Keratinocyte (primary cell): ENCODE measurements at regions not wholly inside any gene's neighbourhood (a gene's known extent, or its start where the extent isn't known, plus 50 kb on each side); places are given as distances from the start of the nearest gene placed in this dataset.

ENCODE experiments used
- DNase-seq: peaks from one replicate; pipeline ENCODE4 v3.0.0-alpha.2; 2011; ENCODE audit warnings: low read depth, missing footprints, low spot score
- FAIRE-seq: peaks from 2 replicates; lab custom pipeline; 2011; peaks lifted over from hg19 to GRCh38; lab: Jason Lieb, UNC
- H2AFZ ChIP-seq: 2 replicates; pipeline ENCODE4 v1.6.0; 2012; ENCODE audit warnings: low read length, control low read depth, inconsistent platforms; ENCODE audit not compliant: control insufficient read depth
- H3K27ac ChIP-seq: 2 replicates; pipeline ENCODE4 v1.5.1; 2011; ENCODE audit warnings: low read length; ENCODE audit not compliant: control insufficient read depth, insufficient read depth
- H3K27me3 ChIP-seq: 3 replicates; pipeline ENCODE4 v1.6.0; 2011; ENCODE audit warnings: low read length; ENCODE audit not compliant: control insufficient read depth, insufficient read depth; ENCODE audit errors: extremely low read depth
- H3K36me3 ChIP-seq, 2 experiments: 2 replicates in 1 of 2; 3 replicates in 1 of 2; pipeline ENCODE4 v1.5.1; 2011; ENCODE audit warnings: low read length in 2 of 2, mild to moderate bottlenecking in 1 of 2; ENCODE audit not compliant: control insufficient read depth in 2 of 2, insufficient read depth in 2 of 2; ENCODE audit errors: extremely low read depth in 1 of 2
- H3K4me1 ChIP-seq: 3 replicates; pipeline ENCODE4 v1.5.1; 2011; ENCODE audit warnings: low read length; ENCODE audit not compliant: control insufficient read depth, insufficient read depth; ENCODE audit errors: extremely low read depth
- H3K4me2 ChIP-seq: 3 replicates; pipeline ENCODE4 v1.6.0; 2011; ENCODE audit warnings: low read depth, low read length; ENCODE audit not compliant: control insufficient read depth, insufficient read depth; ENCODE audit errors: extremely low read depth
- H3K4me3 ChIP-seq, 3 experiments: fragments of 200-600 bp in 1 of 3; sonication (generic) in 1 of 3; 2 replicates in 2 of 3; 3 replicates in 1 of 3; pipeline ENCODE4 v1.5.1; 2011 to 2016; ENCODE audit warnings: low read length in 3 of 3, mild to moderate bottlenecking in 3 of 3, control low read depth in 2 of 3, inconsistent platforms in 1 of 3, low read depth in 1 of 3, mixed read lengths in 1 of 3, mixed run types in 1 of 3, moderate library complexity in 1 of 3; ENCODE audit not compliant: control insufficient read depth in 2 of 3, insufficient read depth in 2 of 3; ENCODE audit errors: extremely low read depth in 1 of 3
- H3K79me2 ChIP-seq: 2 replicates; pipeline ENCODE4 v1.6.0; 2012; ENCODE audit warnings: low read length; ENCODE audit not compliant: control insufficient read depth, insufficient read depth
- H3K9ac ChIP-seq: 3 replicates; pipeline ENCODE4 v1.6.0; 2011; ENCODE audit warnings: low read length; ENCODE audit not compliant: control insufficient read depth, insufficient read depth; ENCODE audit errors: extremely low read depth
- H3K9me1 ChIP-seq: 3 replicates; pipeline ENCODE4 v1.6.0; 2011; ENCODE audit warnings: low read length; ENCODE audit not compliant: control insufficient read depth, insufficient read depth; ENCODE audit errors: extremely low read depth
- H3K9me3 ChIP-seq: 2 replicates; pipeline ENCODE4 v1.5.1; 2012; ENCODE audit warnings: low read depth, low read length; ENCODE audit not compliant: control insufficient read depth
- H4K20me1 ChIP-seq: 3 replicates; pipeline ENCODE4 v1.6.0; 2011; ENCODE audit warnings: low read length; ENCODE audit not compliant: control insufficient read depth, insufficient read depth; ENCODE audit errors: extremely low read depth
- EZH2 ChIP-seq: IDR thresholded peaks from one replicate; pipeline ENCODE4 v1.6.1; 2012; ENCODE audit warnings: inconsistent platforms, mild to moderate bottlenecking, low read length, moderate library complexity
- dilution Hi-C: fragments of 300-500 bp; cut with MboI; formaldehyde crosslinking; loops from one replicate; pipeline ENCODE4 v1.7.0; 2020; ENCODE audit warnings: low sequenced_read_pairs; ENCODE audit not compliant: extremely low pct_ligation_motif_present
- TF ChIP-seq, protein P1 (sequence below), 3 experiments: IDR thresholded peaks in 1 of 3; conservative IDR thresholded peaks in 1 of 3; optimal IDR thresholded peaks in 1 of 3; 2 replicates in 2 of 3; 3 replicates in 1 of 3; pipeline versions ENCODE3 to v1.5.1; 2011; ENCODE audit warnings: low read length in 3 of 3, mild to moderate bottlenecking in 3 of 3, moderate library complexity in 2 of 3, control low read depth in 1 of 3, inconsistent platforms in 1 of 3; ENCODE audit not compliant: insufficient read depth in 2 of 3; ENCODE audit errors: extremely low read depth in 1 of 3

- no peaks in the 10 kb centered on the region for H3K9me1 ChIP-seq
- TF ChIP-seq EZH2 = no peak
- TF ChIP-seq, protein P1, sequence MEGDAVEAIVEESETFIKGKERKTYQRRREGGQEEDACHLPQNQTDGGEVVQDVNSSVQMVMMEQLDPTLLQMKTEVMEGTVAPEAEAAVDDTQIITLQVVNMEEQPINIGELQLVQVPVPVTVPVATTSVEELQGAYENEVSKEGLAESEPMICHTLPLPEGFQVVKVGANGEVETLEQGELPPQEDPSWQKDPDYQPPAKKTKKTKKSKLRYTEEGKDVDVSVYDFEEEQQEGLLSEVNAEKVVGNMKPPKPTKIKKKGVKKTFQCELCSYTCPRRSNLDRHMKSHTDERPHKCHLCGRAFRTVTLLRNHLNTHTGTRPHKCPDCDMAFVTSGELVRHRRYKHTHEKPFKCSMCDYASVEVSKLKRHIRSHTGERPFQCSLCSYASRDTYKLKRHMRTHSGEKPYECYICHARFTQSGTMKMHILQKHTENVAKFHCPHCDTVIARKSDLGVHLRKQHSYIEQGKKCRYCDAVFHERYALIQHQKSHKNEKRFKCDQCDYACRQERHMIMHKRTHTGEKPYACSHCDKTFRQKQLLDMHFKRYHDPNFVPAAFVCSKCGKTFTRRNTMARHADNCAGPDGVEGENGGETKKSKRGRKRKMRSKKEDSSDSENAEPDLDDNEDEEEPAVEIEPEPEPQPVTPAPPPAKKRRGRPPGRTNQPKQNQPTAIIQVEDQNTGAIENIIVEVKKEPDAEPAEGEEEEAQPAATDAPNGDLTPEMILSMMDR (optimal IDR thresholded peaks at IDR 0.05 in 1 of 3, IDR thresholded peaks at IDR 0.05 in 1 of 3, conservative IDR thresholded peaks at IDR 0.05 in 1 of 3; ENCODE audit: extremely low read depth in 1 of 3, insufficient read depth in 2 of 3, low read length in 3 of 3) = no peak
- no peak overlapping the region for H3K9ac ChIP-seq
These were observed 192.3 kb downstream of the USP12 start for GRCh38 chr13:26979334-26979733.

DNA sequence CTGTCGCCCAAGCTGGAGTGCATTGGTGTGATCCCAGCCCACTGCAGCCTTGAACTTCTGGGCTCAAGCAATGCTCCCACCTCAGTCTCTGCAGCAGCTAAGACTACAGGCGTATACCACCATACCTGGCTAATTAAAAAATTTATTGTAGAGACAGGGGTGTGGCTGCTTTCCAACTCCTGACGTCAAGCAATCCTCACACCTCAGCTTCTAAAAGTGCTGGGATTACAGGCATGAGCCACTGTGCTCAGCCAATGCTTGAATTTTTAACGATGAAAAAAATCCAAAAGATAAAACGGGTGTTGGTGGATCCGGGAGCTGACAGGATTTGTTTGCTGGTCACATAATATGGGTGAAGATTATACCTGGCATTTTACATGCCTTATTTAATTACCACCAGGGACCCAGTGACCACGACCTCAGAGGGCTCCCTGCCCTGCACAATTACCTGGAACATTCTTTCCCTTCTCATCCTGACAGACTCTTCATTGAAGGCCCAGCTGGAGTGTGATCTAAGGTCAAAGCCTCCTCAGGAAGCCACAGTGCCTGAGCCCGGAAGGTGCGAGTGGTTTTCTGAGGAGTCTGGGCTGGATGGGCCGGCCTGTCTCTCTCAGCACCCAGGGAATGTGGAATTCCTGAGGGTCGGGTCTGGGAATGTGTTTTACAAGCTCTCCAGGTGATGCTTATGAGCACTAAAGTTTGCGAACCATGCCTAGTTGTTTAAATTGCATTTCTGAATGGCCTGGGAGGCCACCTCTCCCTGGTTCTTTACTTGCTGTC, 193.3 kb downstream of the USP12 start:
- DNase-seq (no peak), FAIRE-seq (no peak)
- peaks cover 13% of the 10 kb centered on the region for H3K27me3 ChIP-seq
- no peak overlapping the region for H3K4me3 ChIP-seq
- H3K36me3 ChIP-seq = no peaks in the 10 kb centered on the region
- no peaks in the 10 kb centered on the region for H3K79me2 ChIP-seq
- no peak overlapping the region for H3K9ac ChIP-seq
- no peak overlapping the region for H3K27ac ChIP-seq
- H4K20me1 ChIP-seq = no peaks in the 10 kb centered on the region
- H2AFZ ChIP-seq = no peak overlapping the region
- TF ChIP-seq, protein P1 (optimal IDR thresholded peaks at IDR 0.05 in 1 of 3, IDR thresholded peaks at IDR 0.05 in 1 of 3, conservative IDR thresholded peaks at IDR 0.05 in 1 of 3; ENCODE audit: extremely low read depth in 1 of 3, insufficient read depth in 2 of 3, low read length in 3 of 3) = no peak
- no peak for TF ChIP-seq EZH2
- no peaks in the 10 kb centered on the region for H3K9me1 ChIP-seq
- no peaks in the 10 kb centered on the region for H3K9me3 ChIP-seq
- H3K4me2 ChIP-seq = no peak overlapping the region
- H3K4me1 ChIP-seq = no peaks in the 10 kb centered on the region
- dilution Hi-C loops = no loop called here

More at GRCh38 chr13:26979334-26979733, 192.3 kb downstream of the USP12 start:
- no peak overlapping the region for H3K4me2 ChIP-seq
- no peaks in the 10 kb centered on the region for H3K36me3 ChIP-seq
- H3K9me3 ChIP-seq = no peaks in the 10 kb centered on the region
- H3K4me1 ChIP-seq = no peaks in the 10 kb centered on the region
- H4K20me1 ChIP-seq = no peaks in the 10 kb centered on the region
- DNase-seq (no peak), FAIRE-seq (no peak)
- H3K79me2 ChIP-seq = no peaks in the 10 kb centered on the region
- no peak overlapping the region for H3K4me3 ChIP-seq
- dilution Hi-C loops = no loop called here
- no peak overlapping the region for H3K27ac ChIP-seq
- peaks cover 13% of the 10 kb centered on the region for H3K27me3 ChIP-seq
- H2AFZ ChIP-seq = no peak overlapping the region
